ENCODE measurements at regions not wholly inside any gene's neighbourhood (a gene's known extent, or its start where the extent isn't known, plus 50 kb on each side); places are given as distances from the start of the nearest gene placed in this dataset.

- Mint-ChIP-seq H3K36me3 (ENCODE audit: low read depth) (no peaks in the 10 kb centered on the region), H3K27ac (no peak overlapping the region), H3K4me3 (no peak overlapping the region), H3K27me3 (peaks cover 2% of the 10 kb centered on the region), H3K4me1 (ENCODE audit: low read depth) (no peaks in the 10 kb centered on the region), H3K9me3 (peaks cover 21% of the 10 kb centered on the region)
Observed at GRCh38 chr10:131630772-131631258, 270.0 kb upstream of the PPP2R2D start.

GRCh38 chr10:131631619-131632018, 269.2 kb upstream of the PPP2R2D start:
- Mint-ChIP-seq H3K9me3 (peaks cover 21% of the 10 kb centered on the region), H3K4me3 (no peak overlapping the region), H3K4me1 (ENCODE audit: low read depth) (no peaks in the 10 kb centered on the region), H3K27ac (no peak overlapping the region), H3K36me3 (ENCODE audit: low read depth) (no peaks in the 10 kb centered on the region), H3K27me3 (peaks cover 8% of the 10 kb centered on the region)

DNA sequence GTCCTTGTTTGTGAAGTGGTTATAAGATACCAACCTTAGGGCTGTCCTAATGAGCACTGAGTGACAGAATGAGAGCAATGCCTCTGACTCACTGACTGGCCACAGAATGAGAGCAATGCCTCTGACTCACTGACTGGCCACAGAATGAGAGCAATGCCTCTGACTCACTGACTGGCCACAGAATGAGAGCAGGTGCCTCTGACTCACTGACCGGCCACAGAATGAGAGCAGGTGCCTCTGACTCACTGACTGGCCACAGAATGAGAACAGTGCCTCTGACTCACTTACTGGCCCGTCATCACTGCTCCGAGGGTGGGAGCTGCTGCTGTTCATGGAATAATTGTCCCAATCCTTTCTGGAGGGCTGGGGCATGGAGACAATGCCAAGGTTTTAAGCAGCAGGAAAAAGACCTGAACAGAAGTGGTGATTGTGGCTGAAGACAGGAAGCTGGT, 265.2 kb upstream of the PPP2R2D start:
- no peaks in the 10 kb centered on the region for H3K36me3 Mint-ChIP-seq (ENCODE audit: low read depth)
- H3K27ac Mint-ChIP-seq = no peak overlapping the region
- H3K9me3 Mint-ChIP-seq = peaks cover 19% of the 10 kb centered on the region
- H3K4me3 Mint-ChIP-seq = no peak overlapping the region
- peaks cover 10% of the 10 kb centered on the region for H3K27me3 Mint-ChIP-seq
- H3K4me1 Mint-ChIP-seq (ENCODE audit: low read depth) = no peaks in the 10 kb centered on the region

DNA sequence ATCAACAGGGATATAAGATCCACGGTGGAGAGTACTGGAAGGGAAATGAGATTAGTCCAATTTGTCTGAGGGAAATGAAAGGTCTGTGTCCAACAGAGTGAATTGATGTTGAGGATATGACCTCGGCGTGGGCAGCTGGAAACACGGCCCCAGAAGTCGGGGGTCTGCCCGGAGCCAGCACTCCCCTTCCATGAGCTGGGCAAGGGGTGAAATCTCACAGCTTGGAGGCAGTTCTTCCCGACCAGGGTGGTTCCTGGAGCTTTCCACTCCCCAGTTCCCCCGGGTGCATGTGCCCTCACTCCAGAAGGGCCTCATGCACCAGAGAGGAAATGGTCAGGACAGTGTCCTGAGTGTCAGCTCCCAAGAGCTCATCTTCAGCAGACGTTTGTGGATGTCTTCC, 264.7 kb upstream of the PPP2R2D start:
- Mint-ChIP-seq H3K36me3 (ENCODE audit: low read depth) (no peaks in the 10 kb centered on the region), H3K4me1 (ENCODE audit: low read depth) (peaks cover 4% of the 10 kb centered on the region), H3K9me3 (peaks cover 19% of the 10 kb centered on the region), H3K4me3 (no peak overlapping the region), H3K27ac (no peak overlapping the region), H3K27me3 (peaks cover 10% of the 10 kb centered on the region)

- H3K4me3 Mint-ChIP-seq = no peak overlapping the region
- no peak overlapping the region for H3K27ac Mint-ChIP-seq
- peaks cover 6% of the 10 kb centered on the region for H3K4me1 Mint-ChIP-seq (ENCODE audit: low read depth)
- peaks cover 10% of the 10 kb centered on the region for H3K27me3 Mint-ChIP-seq
- H3K9me3 Mint-ChIP-seq = peaks cover 22% of the 10 kb centered on the region
- no peaks in the 10 kb centered on the region for H3K36me3 Mint-ChIP-seq (ENCODE audit: low read depth)
Observed at GRCh38 chr10:131636841-131637724, 263.7 kb upstream of the PPP2R2D start.

- peaks cover 10% of the 10 kb centered on the region for H3K27me3 Mint-ChIP-seq
- peaks cover 19% of the 10 kb centered on the region for H3K9me3 Mint-ChIP-seq
- H3K4me3 Mint-ChIP-seq = no peak overlapping the region
- H3K36me3 Mint-ChIP-seq (ENCODE audit: low read depth) = no peaks in the 10 kb centered on the region
- no peak overlapping the region for H3K27ac Mint-ChIP-seq
- H3K4me1 Mint-ChIP-seq (ENCODE audit: low read depth) = peaks cover 6% of the 10 kb centered on the region
Observed at GRCh38 chr10:131638049-131638879, 262.5 kb upstream of the PPP2R2D start.

- peaks cover 6% of the 10 kb centered on the region for H3K4me1 Mint-ChIP-seq (ENCODE audit: low read depth)
- H3K27ac Mint-ChIP-seq = no peak overlapping the region
- peaks cover 10% of the 10 kb centered on the region for H3K27me3 Mint-ChIP-seq
- H3K4me3 Mint-ChIP-seq = no peak overlapping the region
- H3K36me3 Mint-ChIP-seq (ENCODE audit: low read depth) = no peaks in the 10 kb centered on the region
- H3K9me3 Mint-ChIP-seq = peaks cover 19% of the 10 kb centered on the region
Observed at GRCh38 chr10:131638880-131639278, 261.9 kb upstream of the PPP2R2D start.

DNA sequence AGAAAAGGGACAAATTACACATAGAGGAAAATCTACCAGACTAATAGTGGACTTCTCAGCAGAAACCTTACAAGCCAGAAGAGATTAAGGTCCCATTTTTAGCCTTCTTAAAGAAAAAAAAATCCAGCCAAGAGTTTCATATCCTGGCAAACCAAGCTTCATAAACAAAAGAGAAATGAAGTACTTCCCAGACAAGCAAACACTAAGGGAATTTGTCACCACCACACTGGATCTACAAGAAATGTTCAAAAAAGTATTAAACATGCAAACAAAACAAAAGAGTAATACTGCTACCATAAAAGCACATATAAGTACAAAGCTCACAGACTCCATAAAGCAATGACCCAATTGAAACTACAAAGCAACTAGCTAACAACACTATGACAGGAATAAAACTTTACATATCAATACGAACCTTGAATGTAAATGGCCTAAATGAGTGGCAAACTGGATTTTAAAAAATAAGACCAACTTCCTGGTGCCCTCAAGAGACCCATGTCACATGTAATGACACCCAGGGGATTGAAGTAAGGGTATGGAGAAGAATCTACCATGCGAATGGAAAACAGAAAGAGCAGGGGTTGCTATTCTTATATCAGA, 260.7 kb upstream of the PPP2R2D start:
- H3K4me1 Mint-ChIP-seq (ENCODE audit: low read depth) = peaks cover 6% of the 10 kb centered on the region
- no peak overlapping the region for H3K27ac Mint-ChIP-seq
- no peaks in the 10 kb centered on the region for H3K36me3 Mint-ChIP-seq (ENCODE audit: low read depth)
- H3K4me3 Mint-ChIP-seq = no peak overlapping the region
- H3K9me3 Mint-ChIP-seq = peaks cover 14% of the 10 kb centered on the region
- peaks cover 14% of the 10 kb centered on the region for H3K27me3 Mint-ChIP-seq

GRCh38 chr10:131641231-131641630, 259.6 kb upstream of the PPP2R2D start:
- Mint-ChIP-seq H3K36me3 (ENCODE audit: low read depth) (no peaks in the 10 kb centered on the region), H3K27me3 (peaks cover 13% of the 10 kb centered on the region), H3K4me3 (no peak overlapping the region), H3K9me3 (peaks cover 11% of the 10 kb centered on the region), H3K27ac (no peak overlapping the region), H3K4me1 (ENCODE audit: low read depth) (peaks cover 6% of the 10 kb centered on the region)

GRCh38 chr10:131641898-131642297, 258.9 kb upstream of the PPP2R2D start:
- Mint-ChIP-seq H3K27ac (no peak overlapping the region), H3K9me3 (peaks cover 11% of the 10 kb centered on the region), H3K36me3 (ENCODE audit: low read depth) (no peaks in the 10 kb centered on the region), H3K4me3 (no peak overlapping the region), H3K4me1 (ENCODE audit: low read depth) (peaks cover 6% of the 10 kb centered on the region), H3K27me3 (peaks cover 7% of the 10 kb centered on the region)

DNA sequence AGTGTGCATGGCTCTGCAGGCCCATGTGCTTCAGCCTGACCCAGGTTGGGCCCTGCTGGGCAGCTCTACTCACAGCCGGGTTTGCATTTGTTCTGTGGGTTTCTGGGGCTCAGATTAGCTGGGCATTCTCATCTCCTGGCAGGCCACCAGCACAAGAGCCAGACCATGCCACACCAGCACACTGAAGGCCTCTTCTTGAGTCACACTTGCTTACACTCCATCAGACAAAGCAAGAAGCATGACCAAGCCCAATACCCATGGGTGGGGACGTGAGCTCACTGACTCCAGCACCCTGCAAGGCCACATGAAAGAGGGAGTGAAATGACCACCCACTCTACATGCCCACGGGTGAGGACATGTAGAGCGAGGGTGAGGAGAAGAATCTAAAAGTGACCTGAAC, 257.8 kb upstream of the PPP2R2D start:
- Mint-ChIP-seq H3K27me3 (peaks cover 7% of the 10 kb centered on the region), H3K4me1 (ENCODE audit: low read depth) (peaks cover 6% of the 10 kb centered on the region), H3K27ac (no peak overlapping the region), H3K9me3 (peaks cover 11% of the 10 kb centered on the region), H3K36me3 (ENCODE audit: low read depth) (no peaks in the 10 kb centered on the region), H3K4me3 (no peak overlapping the region)

DNA sequence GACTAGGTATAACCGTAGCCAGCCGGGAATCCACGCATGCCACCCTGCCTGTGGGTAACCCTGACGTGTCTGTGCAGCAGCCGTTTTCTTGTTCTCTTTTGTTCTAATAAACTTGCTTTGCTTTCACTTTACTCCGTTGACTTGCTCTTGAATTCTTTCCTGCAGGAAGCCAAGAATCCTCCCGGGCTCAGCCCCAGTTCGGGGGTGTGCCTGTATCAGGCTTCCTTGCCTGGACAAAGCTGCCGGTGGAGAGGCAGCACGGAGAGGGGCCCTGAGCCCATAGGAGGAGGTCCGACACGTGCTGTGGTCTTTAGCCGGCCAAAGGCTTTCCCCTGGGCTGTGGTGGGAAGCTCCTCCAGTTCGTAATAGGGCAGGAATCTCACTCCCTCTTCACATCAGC, 256.5 kb upstream of the PPP2R2D start:
- Mint-ChIP-seq H3K4me1 (ENCODE audit: low read depth) (peaks cover 6% of the 10 kb centered on the region), H3K27me3 (peaks cover 7% of the 10 kb centered on the region), H3K27ac (no peak overlapping the region), H3K4me3 (no peak overlapping the region), H3K36me3 (ENCODE audit: low read depth) (no peaks in the 10 kb centered on the region), H3K9me3 (peaks cover 11% of the 10 kb centered on the region)

DNA sequence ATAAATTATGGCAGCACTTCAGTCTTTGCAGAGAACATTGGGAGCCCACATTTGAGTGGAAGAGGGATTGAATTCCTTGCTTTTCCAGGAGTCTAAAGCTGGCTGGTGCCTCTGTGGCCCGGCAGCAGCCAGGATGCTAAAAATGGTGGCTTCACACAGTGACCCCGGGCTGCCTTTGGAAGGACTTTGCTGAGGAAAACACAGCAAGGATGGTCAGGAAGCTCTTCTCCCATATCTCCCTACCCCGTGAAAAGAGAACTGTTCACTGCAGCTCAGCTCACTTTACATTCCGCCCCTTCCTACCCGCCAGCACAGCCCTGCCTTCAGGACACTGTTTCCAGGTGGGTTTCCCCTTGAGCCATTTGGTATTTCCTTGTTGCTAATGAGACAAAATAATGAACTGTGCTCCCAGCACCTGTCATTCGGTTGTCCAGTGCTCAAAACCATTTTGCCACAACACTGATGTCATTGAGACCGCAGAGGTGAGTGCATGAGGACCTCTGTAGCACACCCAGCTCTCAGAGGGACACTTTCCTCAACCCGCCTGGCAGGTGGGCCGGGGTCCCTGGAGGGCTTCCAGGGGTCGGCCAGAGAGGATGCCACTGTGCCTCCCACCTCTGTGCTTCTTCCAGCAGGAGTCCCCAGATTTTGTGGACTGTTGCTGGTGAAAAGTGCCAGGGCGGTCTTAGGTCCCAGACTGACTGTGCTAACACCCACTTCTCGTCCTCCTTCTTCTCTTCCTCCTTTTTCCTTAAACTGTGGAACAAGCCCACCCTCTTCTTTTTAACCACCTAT, 255.7 kb upstream of the PPP2R2D start:
- Mint-ChIP-seq H3K4me1 (ENCODE audit: low read depth) (peaks cover 6% of the 10 kb centered on the region), H3K27me3 (peaks cover 7% of the 10 kb centered on the region), H3K36me3 (ENCODE audit: low read depth) (no peaks in the 10 kb centered on the region), H3K27ac (no peak overlapping the region), H3K4me3 (no peak overlapping the region), H3K9me3 (peaks cover 4% of the 10 kb centered on the region)

DNA sequence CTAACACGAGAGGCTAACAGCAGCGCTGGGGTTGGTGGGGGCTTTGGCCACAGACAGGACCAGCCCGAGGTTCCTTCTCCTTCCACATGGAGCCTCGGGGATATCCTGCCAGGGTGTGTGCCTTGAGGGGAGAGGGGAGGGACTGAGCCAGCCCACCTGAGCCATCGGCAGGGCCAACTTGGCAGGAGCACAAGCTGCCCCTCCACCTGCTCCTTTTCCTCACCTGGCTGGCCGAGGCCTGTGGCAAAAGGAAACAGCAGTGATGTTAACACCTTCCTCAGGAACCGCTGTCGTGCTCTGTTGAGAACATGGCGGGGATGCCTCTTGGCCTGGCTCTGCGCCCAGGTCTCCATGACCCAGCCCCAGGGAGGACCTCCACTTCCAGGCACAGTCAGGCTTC, 255.1 kb upstream of the PPP2R2D start:
- H3K36me3 Mint-ChIP-seq (ENCODE audit: low read depth) = no peaks in the 10 kb centered on the region
- H3K4me3 Mint-ChIP-seq = no peak overlapping the region
- H3K27me3 Mint-ChIP-seq = peaks cover 7% of the 10 kb centered on the region
- H3K4me1 Mint-ChIP-seq (ENCODE audit: low read depth) = peaks cover 5% of the 10 kb centered on the region
- H3K9me3 Mint-ChIP-seq = peaks cover 4% of the 10 kb centered on the region
- no peak overlapping the region for H3K27ac Mint-ChIP-seq
